HG03196 (cell line): ENCODE measurements at regions not wholly inside any gene's neighbourhood (a gene's known extent, or its start where the extent isn't known, plus 50 kb on each side); places are given as distances from the start of the nearest gene placed in this dataset.
"Not testable (repeated sequence)": the region's sequence is repeated elsewhere in the genome, so short reads cannot be mapped to it uniquely, and the experiment has no call there.

Experiments
- ATAC-seq: cut with Tn5 transposase; IDR thresholded peaks from one replicate; pipeline ENCODE4 v1.9.1; 2021; ENCODE audit not compliant: unreplicated experiment

- ATAC-seq, result no peak
Measured at GRCh38 chr4:78691971-78692821, 84.0 kb upstream of the BMP2K start.

GRCh38 chr4:78692822-78693170 is 83.4 kb upstream of the BMP2K start:
- no peak for ATAC-seq

GRCh38 chr4:78693777-78694456 is 82.2 kb upstream of the BMP2K start:
- no peak for ATAC-seq

- no peak for ATAC-seq
Measured at GRCh38 chr4:78694457-78694787, 81.7 kb upstream of the BMP2K start.

GRCh38 chr4:78695910-78696309 is 80.2 kb upstream of the BMP2K start:
- no peak for ATAC-seq

GRCh38 chr4:78703079-78703478 is 73.1 kb upstream of the BMP2K start:
- ATAC-seq, result no peak

- ATAC-seq, result no peak
Measured at GRCh38 chr4:78704317-78704716, 71.8 kb upstream of the BMP2K start.

- ATAC-seq, result no peak
Measured at GRCh38 chr4:78704981-78705683, 71.0 kb upstream of the BMP2K start.

- no peak for ATAC-seq
Measured at GRCh38 chr4:78706302-78706701, 69.8 kb upstream of the BMP2K start.

GRCh38 chr4:78707268-78707667 is 68.9 kb upstream of the BMP2K start:
- no peak for ATAC-seq

- no peak for ATAC-seq
Measured at GRCh38 chr4:78707793-78708192, 68.4 kb upstream of the BMP2K start.

GRCh38 chr4:78710536-78710935 is 65.6 kb upstream of the BMP2K start:
- ATAC-seq, result no peak

- no peak for ATAC-seq
Measured at GRCh38 chr4:78711676-78712075, 64.5 kb upstream of the BMP2K start.

- ATAC-seq, result not testable (repeated sequence)
Measured at GRCh38 chr4:78714598-78714997, 61.6 kb upstream of the BMP2K start.

- not testable (repeated sequence) for ATAC-seq
Measured at GRCh38 chr4:78715372-78715771, 60.8 kb upstream of the BMP2K start.

GRCh38 chr4:78717712-78718111 is 58.4 kb upstream of the BMP2K start:
- not testable (repeated sequence) for ATAC-seq

- no peak for ATAC-seq
Measured at GRCh38 chr4:78720204-78720603, 55.9 kb upstream of the BMP2K start.

- peak; percentile 96 for ATAC-seq
Measured at GRCh38 chr4:78720994-78721677, 55.0 kb upstream of the BMP2K start.

GRCh38 chr4:78721747-78722146 is 54.4 kb upstream of the BMP2K start:
- no peak for ATAC-seq

GRCh38 chr4:78722320-78722719 is 53.8 kb upstream of the BMP2K start:
- ATAC-seq, result no peak

- ATAC-seq, result no peak
Measured at GRCh38 chr4:78722878-78723277, 53.3 kb upstream of the BMP2K start.
